ENCODE measurements at regions not wholly inside any gene's neighbourhood (a gene's known extent, or its start where the extent isn't known, plus 50 kb on each side); places are given as distances from the start of the nearest gene placed in this dataset.

DNA sequence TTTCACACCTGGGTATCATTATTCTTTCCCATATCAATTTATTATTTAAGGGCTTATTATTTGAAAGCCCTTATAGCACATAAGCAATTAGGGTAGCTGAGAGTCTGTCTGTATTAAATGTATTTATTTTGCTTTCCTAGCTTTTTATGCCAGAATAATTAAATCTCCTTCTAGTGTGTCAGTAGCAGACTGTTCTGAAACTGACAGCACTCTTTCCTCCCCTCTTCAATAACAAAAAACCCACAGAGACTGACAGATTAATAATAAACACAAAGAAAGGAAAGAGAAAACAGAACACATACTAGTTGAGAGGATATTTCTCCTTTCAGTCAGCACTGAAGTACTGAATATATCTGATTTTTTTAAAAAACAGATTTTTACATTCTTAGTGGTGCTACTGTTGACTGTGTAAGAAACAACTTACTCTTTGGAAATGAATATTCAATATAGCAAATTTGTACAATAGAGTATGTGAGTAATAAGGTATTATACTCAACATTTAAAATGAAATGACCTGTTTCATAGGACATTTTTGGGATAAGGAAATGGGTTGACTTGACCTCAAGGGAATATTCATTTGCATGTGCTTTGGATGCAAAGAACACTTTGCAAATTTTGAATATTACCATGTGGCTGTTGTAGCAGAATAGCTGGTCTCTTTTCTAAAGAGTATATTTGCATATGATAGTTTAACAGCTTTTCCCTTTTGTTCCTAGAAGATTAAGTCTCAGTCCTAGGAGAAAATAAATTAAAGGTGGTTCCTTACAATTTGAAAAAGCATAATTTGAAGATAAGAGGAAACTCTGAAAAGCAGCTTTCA is 208.3 kb downstream of the SPATA31D1 start:
- no peak for DNase-seq (ENCODE audit: extremely low read depth in 1 of 11, low read depth in 9 of 11, low spot score in 4 of 11)

DNA sequence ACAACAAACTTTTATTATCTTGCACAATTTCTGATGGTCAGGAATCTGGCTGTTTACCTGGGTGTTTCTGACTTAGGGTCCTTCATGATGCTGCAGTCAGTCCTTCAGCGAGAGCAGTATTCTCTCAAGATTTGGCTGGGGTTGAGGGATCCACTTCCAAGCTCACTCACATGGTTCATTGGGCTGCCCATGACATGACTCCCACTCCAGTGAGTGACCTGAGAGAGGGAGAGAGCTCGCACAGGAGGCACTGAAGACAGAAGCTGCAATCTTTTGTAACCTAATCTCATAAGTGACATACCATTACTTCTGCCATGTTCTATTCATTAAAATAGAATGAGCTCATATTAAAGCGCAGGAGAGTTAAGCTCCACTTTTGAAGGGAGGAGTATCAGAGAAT is 212.6 kb downstream of the SPATA31D1 start:
- peak in 7 of 11 donors; percentile 5 to 29 (median 12) for DNase-seq (ENCODE audit: extremely low read depth in 1 of 11, low read depth in 9 of 11, low spot score in 4 of 11)

DNA sequence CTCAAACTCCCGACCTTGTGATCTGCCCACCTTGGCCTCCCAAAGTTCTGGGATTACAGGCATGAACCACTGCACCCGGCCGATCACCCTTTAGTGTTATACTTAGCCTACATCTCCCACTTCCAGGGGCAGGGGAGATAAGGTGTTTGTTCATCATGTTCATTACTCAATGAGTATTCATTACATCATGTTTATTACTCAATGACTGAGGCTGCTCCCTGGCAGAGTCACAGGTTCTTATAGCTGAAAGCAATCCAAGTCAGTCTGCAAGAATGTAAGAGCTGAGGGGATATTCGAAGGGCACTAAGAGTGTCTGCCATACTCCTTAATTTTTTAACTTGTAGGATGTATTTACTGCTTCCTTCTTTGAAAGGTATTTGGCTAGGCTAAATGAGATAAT is 214.2 kb downstream of the SPATA31D1 start:
- no peak for DNase-seq (ENCODE audit: extremely low read depth in 1 of 11, low read depth in 9 of 11, low spot score in 4 of 11)

DNA sequence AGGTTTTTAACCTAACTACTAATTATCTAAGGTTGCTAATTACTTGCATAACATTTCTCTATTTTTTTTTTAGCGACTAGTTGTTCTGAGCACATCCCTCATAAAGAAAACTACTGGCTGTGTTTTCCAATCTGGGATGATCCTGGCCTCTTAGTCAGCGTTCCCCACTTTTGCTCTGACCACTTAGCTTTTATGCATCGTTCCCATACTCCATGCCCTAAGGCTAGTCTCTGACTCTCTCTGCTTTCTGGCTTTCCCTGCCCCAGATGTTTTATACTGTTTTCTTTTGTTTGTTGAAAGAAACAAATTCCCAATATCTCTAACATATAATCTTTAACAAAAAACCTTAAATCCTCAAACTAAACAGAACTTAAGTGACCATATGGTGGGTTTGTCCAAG is 217.9 kb downstream of the SPATA31D1 start:
- no peak for DNase-seq (ENCODE audit: extremely low read depth in 1 of 11, low read depth in 9 of 11, low spot score in 4 of 11)

DNA sequence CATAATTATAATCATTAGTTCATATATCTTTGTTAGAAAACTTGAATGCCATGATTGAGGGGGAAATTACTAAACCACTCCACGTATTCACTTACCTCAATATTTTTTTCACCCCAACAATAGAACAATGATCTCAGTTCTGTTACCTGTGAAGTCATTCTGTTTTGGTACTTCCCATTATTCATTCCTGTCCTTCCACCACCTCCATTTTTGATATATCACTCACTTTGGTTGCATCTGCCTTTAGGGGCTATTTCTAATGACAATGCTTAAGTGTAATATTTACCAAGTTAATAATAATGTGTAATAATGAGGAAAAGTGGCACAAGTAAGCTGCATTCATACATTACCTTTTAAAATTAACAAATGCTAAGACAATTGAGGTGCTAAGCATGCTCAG is 218.4 kb downstream of the SPATA31D1 start:
- no peak for DNase-seq (ENCODE audit: extremely low read depth in 1 of 11, low read depth in 9 of 11, low spot score in 4 of 11)

DNA sequence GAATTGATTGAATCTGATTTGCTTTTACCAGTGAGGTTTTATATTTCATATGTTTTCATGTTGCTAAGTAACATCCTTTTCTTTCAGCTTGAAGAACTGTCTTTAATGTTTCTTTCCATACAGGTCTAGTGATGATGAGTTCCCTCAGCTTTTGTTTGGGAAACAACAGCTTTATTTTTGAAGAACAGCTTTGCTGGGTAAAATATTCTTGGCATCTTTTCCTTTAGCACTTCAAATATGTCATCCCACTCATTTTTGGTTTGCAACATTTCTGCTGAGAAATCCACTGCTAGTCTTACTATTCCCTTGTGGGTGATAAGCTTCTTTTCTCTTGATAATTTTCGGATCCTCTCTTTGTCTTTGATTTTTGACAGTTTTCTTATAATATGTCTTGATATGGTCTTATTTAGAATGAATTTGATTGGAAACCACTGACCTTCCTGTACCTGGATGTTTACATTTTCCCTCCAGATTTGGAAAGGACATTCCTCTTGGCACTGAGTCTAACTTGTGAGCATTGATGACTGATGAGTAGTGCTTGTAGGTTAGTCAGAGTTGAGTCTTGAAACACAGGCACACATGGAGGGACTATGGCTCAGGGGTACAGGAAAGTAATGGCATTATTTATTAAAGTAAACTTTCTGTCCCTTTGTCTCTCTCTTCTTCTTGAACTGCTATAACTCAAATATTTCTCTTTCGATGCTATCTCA is 220.3 kb downstream of the SPATA31D1 start:
- no peak for DNase-seq (ENCODE audit: extremely low read depth in 1 of 11, low read depth in 9 of 11, low spot score in 4 of 11)

DNA sequence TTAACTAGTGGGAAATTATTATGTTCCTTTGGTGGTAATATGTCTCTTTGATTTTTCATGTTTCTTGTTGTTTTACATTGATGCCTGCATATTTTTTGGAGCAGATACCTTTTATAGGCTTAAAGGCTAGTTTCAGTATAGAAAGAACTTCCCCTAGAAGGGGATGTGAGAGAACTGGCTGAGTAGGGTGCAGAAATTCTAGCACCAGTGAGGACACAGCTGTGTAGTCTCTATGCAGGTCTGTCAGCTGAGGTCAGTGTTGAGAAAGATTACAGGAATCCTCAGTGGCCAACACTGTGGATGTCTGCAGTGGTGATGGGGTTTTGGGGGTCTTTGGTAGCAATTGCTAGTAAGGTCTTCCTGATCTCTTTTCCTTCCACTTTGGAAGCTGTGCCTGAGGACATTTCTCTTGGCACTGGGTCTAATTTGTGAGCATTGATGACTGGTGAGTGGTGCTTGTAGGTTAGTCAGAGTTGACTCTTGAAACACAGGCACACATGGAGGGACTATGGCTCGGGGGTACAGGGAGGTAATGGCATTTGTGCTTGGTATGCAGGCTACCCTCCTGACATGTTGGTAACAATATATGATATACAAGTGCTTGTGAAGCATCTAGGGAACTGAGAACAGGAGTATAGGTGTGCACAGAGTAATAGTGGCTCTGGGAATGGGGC is 221.4 kb downstream of the SPATA31D1 start:
- no peak for DNase-seq (ENCODE audit: extremely low read depth in 1 of 11, low read depth in 9 of 11, low spot score in 4 of 11)

DNA sequence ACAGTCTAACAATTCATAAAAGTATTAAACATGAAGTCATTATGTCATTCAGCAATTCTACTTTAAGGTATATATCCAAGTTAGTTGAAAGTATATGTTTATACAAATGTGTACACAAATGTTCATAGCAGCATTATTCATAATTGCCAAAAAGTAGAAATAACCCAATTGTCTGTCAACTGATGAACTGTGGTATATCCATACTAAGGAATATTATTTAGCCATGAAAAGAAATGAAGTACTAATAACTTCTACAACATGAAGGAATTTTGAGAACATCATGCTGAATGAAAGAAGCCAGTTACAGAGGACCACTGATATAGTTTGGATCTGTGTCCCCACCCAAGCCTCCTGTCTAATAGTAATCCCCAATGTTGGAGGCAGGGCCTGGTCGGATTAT is 224.3 kb downstream of the SPATA31D1 start:
- DNase-seq (ENCODE audit: extremely low read depth in 1 of 11, low read depth in 9 of 11, low spot score in 4 of 11): no peak

DNA sequence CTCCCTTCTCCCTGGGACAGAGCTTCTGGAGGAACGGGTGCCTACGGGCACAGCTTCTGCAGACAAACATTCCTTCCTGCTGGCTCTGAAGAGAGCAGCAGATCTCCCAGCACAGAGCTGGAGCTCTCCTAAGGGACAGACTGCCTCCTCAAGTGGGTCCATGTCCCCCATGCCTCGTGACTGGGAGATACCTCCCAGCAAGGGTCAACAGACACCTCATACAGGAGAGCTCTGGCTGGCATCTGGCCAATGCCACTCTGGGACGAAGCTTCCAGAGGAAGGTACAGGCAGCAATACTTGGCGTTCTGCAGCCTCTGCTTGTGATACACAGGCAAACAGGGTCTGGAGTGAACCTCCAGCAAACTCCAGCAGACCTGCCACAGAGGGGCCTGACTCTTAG is 227.9 kb downstream of the SPATA31D1 start:
- no peak for DNase-seq (ENCODE audit: extremely low read depth in 1 of 11, low read depth in 9 of 11, low spot score in 4 of 11)

DNA sequence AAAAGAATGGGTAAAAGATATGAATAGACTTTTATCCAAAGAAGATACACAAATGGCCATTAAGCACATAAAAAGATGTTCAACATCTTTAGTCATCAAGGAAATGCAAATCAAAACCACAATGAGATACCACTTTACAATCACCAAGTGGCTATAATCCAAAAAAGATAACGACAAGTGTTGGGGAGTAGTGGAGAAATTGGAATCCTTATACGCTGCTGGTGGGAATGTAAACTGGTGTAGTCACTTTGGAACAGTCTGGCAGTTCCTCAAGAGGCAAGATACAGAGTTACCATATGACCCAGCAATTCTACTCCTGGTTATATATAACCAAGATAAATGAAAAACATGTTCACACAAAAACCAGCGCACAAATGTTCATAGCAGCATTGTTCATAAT is 234.9 kb downstream of the SPATA31D1 start:
- no peak for DNase-seq (ENCODE audit: extremely low read depth in 1 of 11, low read depth in 9 of 11, low spot score in 4 of 11)

DNA sequence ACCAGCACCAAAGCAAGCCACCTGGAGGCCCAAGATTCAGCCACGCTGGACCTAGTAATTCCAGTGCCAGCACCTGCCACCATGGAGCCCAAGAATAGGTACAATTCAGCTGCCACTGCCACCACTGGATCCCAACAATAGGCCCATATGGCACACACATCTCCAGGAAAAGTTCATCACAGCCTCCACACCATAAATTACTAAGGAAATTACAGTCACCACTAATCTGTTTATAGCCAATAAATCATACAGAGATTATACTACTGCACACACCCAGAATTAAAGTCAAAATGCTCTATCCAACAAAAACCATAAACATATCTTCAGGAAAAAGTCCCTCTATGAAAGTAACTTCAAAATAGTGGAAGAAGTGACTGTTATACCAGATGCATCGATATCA is 242.8 kb downstream of the SPATA31D1 start:
- no peak for DNase-seq (ENCODE audit: extremely low read depth in 1 of 11, low read depth in 9 of 11, low spot score in 4 of 11)

DNA sequence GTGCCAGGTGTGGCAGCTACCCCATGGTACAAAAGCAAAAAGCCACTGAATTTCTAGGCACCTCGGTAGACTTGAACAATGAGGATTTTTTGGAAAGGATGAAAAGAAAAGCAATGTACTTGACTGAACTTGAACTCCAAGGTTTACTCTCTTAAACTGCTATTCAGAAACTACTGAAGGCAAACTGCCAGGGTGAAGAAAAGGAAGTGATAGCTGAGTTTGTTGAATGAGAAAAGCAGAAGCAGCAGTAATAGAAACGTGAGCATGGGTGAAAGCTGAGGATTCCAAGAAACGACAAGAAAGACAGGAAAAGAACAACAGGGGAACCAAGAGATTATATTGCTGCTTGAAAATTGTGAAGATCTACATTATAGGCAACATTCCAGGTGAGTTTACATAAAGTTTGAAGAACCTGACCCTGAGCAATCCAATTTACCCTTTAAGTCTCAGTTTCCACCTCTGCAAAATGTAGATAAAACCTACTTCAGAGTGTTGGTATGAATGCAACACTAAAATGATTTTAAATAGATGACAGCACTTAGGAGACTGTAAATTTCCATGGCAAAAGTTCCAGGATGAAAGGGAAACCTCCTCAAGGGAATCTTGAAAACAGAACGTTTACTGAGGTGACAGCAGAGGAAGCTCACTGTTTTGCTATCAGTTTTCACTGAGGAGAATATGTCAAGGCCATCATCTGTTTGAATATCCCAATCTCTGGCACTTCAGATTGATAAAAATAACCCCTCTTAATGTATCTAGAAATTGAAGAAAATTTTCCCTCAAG is 245.8 kb downstream of the SPATA31D1 start:
- DNase-seq (ENCODE audit: extremely low read depth in 1 of 11, low read depth in 9 of 11, low spot score in 4 of 11): no peak

DNA sequence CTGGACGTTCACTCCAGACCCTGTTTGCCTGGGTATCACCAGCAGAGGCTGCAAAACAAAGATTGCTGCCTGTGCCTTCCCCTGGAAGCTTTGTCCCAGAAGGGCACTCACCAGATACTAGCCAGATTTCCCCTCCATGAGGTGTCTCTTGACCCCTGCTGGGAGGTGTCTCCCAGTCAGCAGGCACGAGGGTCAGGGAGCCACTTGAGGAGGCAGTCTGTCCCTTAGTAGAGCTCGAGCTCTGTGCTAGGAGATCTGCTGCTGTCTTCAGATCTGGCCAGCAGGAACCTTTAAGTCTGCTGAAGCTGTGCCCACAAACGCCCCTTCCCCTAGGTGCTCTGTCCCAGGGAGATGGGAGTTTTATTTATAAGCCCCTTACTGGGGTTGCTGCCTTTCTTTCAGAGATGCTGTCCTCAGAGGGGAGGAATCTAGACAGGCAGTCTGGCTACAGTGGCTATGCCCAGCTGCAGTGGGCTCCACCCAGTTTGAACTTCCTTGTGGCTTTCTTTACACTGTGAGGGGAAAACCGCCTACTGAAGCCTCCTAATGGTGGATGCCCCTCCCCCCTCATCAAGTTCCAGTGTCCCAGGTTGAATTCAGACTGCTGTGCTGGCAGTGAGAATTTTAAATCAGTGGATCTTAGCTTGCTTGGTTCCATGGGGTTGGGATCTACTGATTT is 253.9 kb downstream of the SPATA31D1 start:
- DNase-seq (ENCODE audit: extremely low read depth in 1 of 11, low read depth in 9 of 11, low spot score in 4 of 11): no peak

DNA sequence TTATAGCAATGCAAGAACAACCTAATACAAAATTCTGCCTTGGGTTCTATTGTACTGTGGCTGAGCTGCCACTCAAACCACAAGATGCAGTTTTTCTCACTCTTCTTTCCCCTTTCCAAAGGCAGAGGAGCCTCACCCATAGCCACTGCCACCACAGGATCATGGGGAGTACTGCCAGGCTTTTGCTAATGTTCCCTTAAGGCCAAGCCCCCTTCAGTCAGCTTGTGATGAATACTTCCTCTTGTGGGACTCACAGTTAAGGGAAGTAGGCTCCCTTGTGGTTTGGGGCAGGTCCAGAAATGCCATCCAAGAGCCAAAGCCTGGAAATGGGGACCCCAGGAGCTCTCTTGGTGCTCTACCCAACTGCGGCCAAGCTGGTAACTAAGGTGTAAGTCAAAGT is 258.7 kb downstream of the SPATA31D1 start:
- no peak for DNase-seq (ENCODE audit: extremely low read depth in 1 of 11, low read depth in 9 of 11, low spot score in 4 of 11)

DNA sequence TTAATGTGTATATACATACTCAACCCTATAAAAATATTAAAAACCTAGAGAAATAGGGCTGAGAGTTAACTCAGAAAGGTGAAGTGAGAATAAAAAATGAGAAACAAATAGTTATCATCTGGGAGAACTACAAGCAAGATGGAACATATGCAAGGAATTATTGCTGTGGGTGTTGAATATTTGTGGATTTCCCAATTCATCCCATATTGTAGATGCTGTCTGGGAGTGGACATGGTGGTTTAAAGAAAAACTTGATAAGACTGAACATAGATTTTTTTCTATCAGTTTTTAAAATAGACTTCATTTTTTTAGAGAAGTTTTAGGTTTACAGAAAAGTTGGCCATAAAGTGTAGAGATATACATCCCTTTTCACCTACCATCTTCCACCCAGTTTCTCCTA is 263.5 kb downstream of the SPATA31D1 start:
- DNase-seq (ENCODE audit: extremely low read depth in 1 of 11, low read depth in 9 of 11, low spot score in 4 of 11): no peak

DNA sequence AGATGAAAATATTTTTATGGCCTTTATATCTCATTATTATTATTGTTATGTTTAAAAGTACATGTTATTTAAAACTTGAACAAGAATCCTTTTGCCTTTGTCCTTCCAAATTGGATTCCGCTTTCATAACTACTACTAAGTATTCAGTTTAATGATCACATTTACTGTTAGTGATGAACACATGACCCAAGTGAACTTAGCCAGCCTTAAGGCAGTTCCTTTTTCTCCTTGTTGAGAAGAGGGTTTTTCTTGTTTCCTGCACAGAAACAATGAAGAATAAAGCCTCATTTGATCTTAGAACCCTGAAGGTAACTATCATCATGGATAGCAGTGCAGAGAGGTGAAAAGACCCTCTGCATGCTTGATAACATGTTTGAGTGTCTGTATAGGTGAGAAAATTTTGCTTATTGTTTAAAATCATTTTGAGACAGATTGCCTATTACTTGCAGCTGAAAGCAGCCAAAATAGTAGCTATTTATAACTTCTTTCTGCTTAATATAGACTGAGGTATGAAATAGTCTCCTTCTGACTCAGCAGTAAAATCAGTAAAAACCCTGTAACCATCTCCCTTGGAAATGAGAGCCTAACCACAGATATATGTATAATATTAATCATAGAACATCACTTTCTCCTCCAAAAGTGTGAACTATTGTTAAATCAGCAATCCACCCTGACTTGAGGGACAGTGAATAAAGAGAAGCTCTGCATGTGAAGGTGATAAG is 266.2 kb downstream of the SPATA31D1 start:
- DNase-seq (ENCODE audit: extremely low read depth in 1 of 11, low read depth in 9 of 11, low spot score in 4 of 11): no peak

DNA sequence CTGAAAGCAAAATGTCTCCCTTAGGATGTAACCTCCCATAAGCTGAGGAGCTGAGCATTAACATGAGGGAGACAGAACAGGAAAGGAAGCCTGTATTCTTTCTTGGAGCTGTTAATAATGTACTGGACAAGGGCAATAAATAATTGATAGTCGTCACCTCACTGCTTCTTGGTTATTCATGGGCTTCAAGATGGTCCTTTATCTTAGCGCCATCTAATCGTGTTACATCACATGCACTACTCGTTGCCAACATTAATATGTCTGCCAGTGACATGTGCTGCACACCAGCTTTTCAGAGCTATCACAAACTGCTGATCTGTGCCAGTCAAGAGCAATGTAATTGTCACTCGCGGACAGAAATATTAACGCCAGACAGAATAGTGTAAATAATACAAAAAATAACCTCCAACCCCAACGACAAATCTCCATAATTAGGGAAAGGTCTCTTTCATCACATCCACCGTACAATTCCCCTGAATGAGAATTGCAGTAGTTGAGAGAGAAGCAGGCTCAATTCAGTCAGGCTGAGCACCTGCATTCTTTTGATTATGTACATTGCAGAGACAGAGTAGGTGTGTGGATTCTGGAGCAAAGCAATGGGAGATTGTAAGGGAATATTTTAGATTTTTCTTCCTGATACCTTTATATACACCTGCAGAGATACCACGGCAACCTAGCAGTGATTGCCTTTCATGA is 267.1 kb downstream of the SPATA31D1 start:
- no peak for DNase-seq (ENCODE audit: extremely low read depth in 1 of 11, low read depth in 9 of 11, low spot score in 4 of 11)

DNA sequence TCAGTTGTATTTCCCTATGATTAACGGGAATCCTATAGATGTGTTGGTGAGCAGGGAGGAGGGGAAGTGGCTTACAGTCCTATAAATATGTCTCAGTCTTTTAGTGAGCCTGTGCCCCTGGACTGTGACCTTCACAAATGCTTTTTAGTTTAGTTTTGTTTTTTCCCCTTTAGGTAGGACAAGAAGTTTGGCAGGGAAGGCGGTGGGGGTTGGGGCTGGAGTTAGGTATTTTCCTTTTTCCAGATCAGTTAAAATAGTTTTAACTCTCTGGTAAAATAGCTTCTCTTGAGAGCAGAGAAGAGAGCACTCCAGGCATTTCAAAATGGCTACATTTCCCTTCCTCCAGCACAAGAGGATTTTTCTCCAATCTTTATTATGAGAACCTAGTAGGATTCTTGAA is 272.1 kb downstream of the SPATA31D1 start:
- DNase-seq (ENCODE audit: extremely low read depth in 1 of 11, low read depth in 9 of 11, low spot score in 4 of 11): no peak
